Left ventricle myocardium superior (tissue), 1 donor: ENCODE measurements at regions not wholly inside any gene's neighbourhood (a gene's known extent, or its start where the extent isn't known, plus 50 kb on each side); places are given as distances from the start of the nearest gene placed in this dataset.
"Not testable (repeated sequence)": the region's sequence is repeated elsewhere in the genome, so short reads cannot be mapped to it uniquely, and the experiment has no call there.

Source experiments
- ATAC-seq: fragments of 200-7000 bp; cut with Tn5 transposase; one replicate; pipeline ENCODE4 v1.9.1; 2020; ENCODE audit warnings: mild to moderate bottlenecking, moderate library complexity
- DNase-seq: peaks from one replicate; pipeline ENCODE4 v3.0.0-alpha.2; 2020
- intact Hi-C: fragments of 100-400 bp; cut with micrococcal nuclease; formaldehyde crosslinking; loops from one replicate; pipeline ENCODE4 v1.11.0; 2022
- donor health status: DM: no; HTN: yes; CAD: no; lungs with severe emphysema.

GRCh38 chr7:152544971-152545619, 109.3 kb upstream of the KMT2C start:
- no peak for ATAC-seq
- DNase-seq = no peak
- intact Hi-C loops = no loop called here

GRCh38 chr7:152544481-152544927, 108.7 kb upstream of the KMT2C start:
- no peak for DNase-seq

GRCh38 chr7:152543799-152544198, 108.0 kb upstream of the KMT2C start:
- ATAC-seq (no peak), DNase-seq (no peak)
- intact Hi-C loops = no loop called here

More at GRCh38 chr7:152544481-152544927, 108.7 kb upstream of the KMT2C start:
- ATAC-seq = no peak
- intact Hi-C loops = no loop called here

GRCh38 chr7:152541892-152542291, 106.1 kb upstream of the KMT2C start:
- intact Hi-C loops = no loop called here
- no peak for ATAC-seq
- no peak for DNase-seq

- ATAC-seq, intact Hi-C loops, DNase-seq: not testable (repeated sequence)
These were observed 103.3 kb upstream of the KMT2C start for GRCh38 chr7:152539190-152539495.

GRCh38 chr7:152538346-152539189, 102.8 kb upstream of the KMT2C start:
- ATAC-seq, intact Hi-C loops, DNase-seq: not testable (repeated sequence)

GRCh38 chr7:152537639-152538038, 101.8 kb upstream of the KMT2C start:
- intact Hi-C loops = no loop called here
- DNase-seq = no peak
- no peak for ATAC-seq

- no peak for DNase-seq
- ATAC-seq = no peak
- intact Hi-C loops = no loop called here
These were observed 92.8 kb upstream of the KMT2C start for GRCh38 chr7:152528612-152529011.

GRCh38 chr7:152527610-152528032, 91.8 kb upstream of the KMT2C start:
- no peak for ATAC-seq
- no peak for DNase-seq
- intact Hi-C loops = no loop called here

GRCh38 chr7:152523916-152524315, 88.1 kb upstream of the KMT2C start:
- ATAC-seq (no peak), DNase-seq (no peak)
- intact Hi-C loops = no loop called here

GRCh38 chr7:152522571-152523067, 86.8 kb upstream of the KMT2C start:
- DNase-seq (no peak), ATAC-seq (peak; percentile 22)
- intact Hi-C loops = no loop called here

GRCh38 chr7:152521420-152522337, 85.9 kb upstream of the KMT2C start:
- peak; percentile 38 for ATAC-seq
- DNase-seq = no peak
- intact Hi-C loops = no loop called here

GRCh38 chr7:152520861-152521302, 85.1 kb upstream of the KMT2C start:
- DNase-seq (no peak), ATAC-seq (no peak)
- intact Hi-C loops = no loop called here

- intact Hi-C loops = no loop called here
- ATAC-seq = no peak
- no peak for DNase-seq
These were observed 83.5 kb upstream of the KMT2C start for GRCh38 chr7:152519290-152519689.

GRCh38 chr7:152516216-152516615, 80.4 kb upstream of the KMT2C start:
- intact Hi-C loops = no loop called here
- no peak for ATAC-seq
- DNase-seq = no peak

- ATAC-seq, intact Hi-C loops, DNase-seq: not testable (repeated sequence)
These were observed 79.6 kb upstream of the KMT2C start for GRCh38 chr7:152515266-152515950.

GRCh38 chr7:152514771-152515105, 78.9 kb upstream of the KMT2C start:
- DNase-seq (no peak), ATAC-seq (no peak)
- intact Hi-C loops = no loop called here

GRCh38 chr7:152513861-152514770, 78.3 kb upstream of the KMT2C start:
- no peak for ATAC-seq
- intact Hi-C loops = no loop called here
- DNase-seq = no peak
